ENCODE measurements at regions not wholly inside any gene's neighbourhood (a gene's known extent, or its start where the extent isn't known, plus 50 kb on each side); places are given as distances from the start of the nearest gene placed in this dataset.

DNA sequence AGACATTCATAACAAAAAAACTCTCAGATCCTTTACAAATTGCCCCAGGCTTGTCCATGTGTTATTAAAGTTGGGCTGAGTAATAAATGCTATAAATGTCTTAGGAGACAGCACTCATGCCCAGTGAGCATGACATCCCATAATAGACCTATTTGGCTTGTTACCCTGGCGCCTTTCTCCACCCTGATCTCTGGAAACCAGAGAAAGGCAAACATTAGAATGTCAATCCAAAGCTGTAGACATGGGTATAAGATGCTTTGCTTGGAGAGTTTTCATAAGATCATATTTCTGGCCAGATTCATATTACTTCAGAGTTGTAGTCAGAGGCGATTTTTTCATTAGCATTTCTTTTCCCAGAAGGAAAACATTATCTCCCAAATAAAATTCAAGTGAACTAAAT lies 161.3 kb upstream of the UBASH3B start:
- no peaks in the 10 kb centered on the region for H4K20me1 ChIP-seq (ENCODE audit: insufficient read depth, low read length)
- no peaks in the 10 kb centered on the region for H3K9me3 ChIP-seq (replicated peaks; ENCODE audit: insufficient read depth, low read length)
- no peaks in the 10 kb centered on the region for H3F3A ChIP-seq (ENCODE audit: insufficient read depth, low read length)
- TF ChIP-seq, protein P1, sequence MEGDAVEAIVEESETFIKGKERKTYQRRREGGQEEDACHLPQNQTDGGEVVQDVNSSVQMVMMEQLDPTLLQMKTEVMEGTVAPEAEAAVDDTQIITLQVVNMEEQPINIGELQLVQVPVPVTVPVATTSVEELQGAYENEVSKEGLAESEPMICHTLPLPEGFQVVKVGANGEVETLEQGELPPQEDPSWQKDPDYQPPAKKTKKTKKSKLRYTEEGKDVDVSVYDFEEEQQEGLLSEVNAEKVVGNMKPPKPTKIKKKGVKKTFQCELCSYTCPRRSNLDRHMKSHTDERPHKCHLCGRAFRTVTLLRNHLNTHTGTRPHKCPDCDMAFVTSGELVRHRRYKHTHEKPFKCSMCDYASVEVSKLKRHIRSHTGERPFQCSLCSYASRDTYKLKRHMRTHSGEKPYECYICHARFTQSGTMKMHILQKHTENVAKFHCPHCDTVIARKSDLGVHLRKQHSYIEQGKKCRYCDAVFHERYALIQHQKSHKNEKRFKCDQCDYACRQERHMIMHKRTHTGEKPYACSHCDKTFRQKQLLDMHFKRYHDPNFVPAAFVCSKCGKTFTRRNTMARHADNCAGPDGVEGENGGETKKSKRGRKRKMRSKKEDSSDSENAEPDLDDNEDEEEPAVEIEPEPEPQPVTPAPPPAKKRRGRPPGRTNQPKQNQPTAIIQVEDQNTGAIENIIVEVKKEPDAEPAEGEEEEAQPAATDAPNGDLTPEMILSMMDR (IDR thresholded peaks at IDR 0.05; ENCODE audit: low read length), result no peak
- no peak for TF ChIP-seq EZH2 (optimal IDR thresholded peaks at IDR 0.05; ENCODE audit: low read depth, low read length)
- no peak for TF ChIP-seq EZH2phosphoT487 (IDR thresholded peaks at IDR 0.05; ENCODE audit: low read length)
- H3K9ac ChIP-seq (ENCODE audit: low read length), result no peak overlapping the region
- H3K36me3 ChIP-seq (replicated peaks; ENCODE audit: insufficient read depth, low read length), result no peaks in the 10 kb centered on the region
- no peaks in the 10 kb centered on the region for H3K4me1 ChIP-seq (ENCODE audit: low read length)
- no peak overlapping the region for H3K4me2 ChIP-seq (ENCODE audit: low read depth, low read length)
- H2AFZ ChIP-seq (ENCODE audit: low read length), result no peak overlapping the region
- no peaks in the 10 kb centered on the region for H3K9me2 ChIP-seq (replicated peaks; ENCODE audit: insufficient read depth, low read length)
- no peaks in the 10 kb centered on the region for H3K27me3 ChIP-seq (replicated peaks; ENCODE audit: insufficient read depth, low read length)
- H3K27ac ChIP-seq (ENCODE audit: low read length), result no peak overlapping the region
- no peak overlapping the region for H3K4me3 ChIP-seq (ENCODE audit: low read length)
- no peaks in the 10 kb centered on the region for H3K79me2 ChIP-seq (ENCODE audit: low read length)
- DNase-seq, result no peak

DNA sequence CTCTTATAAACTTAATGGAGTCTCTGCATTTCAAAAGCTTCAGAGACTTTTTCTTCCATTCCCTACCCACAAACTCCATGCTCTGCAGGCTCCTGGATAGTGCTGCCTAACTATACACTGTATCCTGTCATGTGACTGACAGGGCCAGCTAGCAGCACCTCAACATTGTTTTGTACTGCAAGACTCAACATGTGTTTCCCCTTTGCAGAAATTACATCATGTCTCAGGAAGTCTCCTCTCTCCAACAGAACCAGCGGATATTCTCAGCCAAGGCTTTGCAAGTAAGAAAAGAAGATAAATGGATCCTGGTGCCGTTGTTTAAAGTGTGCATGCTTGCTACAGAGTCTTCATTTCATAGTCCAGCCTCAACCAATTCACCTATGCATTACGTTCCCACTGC lies 164.0 kb upstream of the UBASH3B start:
- no peak for DNase-seq

DNA sequence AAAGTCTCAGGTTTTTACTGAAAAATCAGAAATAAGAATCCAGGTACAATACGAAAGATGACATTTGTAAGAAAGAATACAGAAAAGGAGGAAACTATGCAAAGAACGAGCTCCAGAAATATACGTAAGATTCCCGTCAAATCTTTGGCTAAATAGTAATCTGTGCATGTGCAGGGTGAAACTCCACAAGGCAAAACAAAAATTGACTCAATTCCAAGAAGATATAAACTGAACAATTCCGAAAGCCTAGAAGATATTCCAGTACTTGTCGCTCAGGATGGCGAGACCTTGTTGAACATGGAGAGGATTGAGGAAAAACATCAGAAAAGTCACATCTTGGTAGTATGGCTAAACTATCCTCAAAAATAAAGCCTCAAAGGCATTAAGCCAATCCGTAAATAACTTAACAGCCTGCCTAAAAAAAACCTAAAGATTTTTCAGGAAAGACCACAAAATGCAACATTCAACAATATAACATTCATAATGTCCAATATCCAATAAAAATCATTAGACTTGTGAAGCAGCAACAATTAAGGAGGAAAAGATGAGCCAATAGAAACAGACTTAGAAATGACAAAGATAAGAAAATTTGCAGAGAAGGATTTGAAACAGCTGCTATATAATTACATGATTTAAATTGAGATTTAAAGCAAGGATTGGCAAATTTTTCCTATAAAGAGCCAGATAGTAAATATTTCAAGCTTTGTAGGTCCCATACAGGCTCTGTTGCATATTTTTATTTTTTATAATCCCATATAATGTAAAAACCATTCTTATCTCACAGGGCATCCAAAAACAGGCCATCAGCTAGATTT lies 166.4 kb upstream of the UBASH3B start:
- no peaks in the 10 kb centered on the region for H3K9me2 ChIP-seq (replicated peaks; ENCODE audit: insufficient read depth, low read length)
- H3K9ac ChIP-seq (ENCODE audit: low read length), result no peak overlapping the region
- H3K27me3 ChIP-seq (replicated peaks; ENCODE audit: insufficient read depth, low read length), result no peaks in the 10 kb centered on the region
- DNase-seq, result no peak
- TF ChIP-seq EZH2phosphoT487 (IDR thresholded peaks at IDR 0.05; ENCODE audit: low read length) (no peak), EZH2 (optimal IDR thresholded peaks at IDR 0.05; ENCODE audit: low read depth, low read length) (no peak)
- TF ChIP-seq, protein P1 (IDR thresholded peaks at IDR 0.05; ENCODE audit: low read length), result no peak
- H4K20me1 ChIP-seq (ENCODE audit: insufficient read depth, low read length), result no peaks in the 10 kb centered on the region
- no peaks in the 10 kb centered on the region for H3K9me3 ChIP-seq (replicated peaks; ENCODE audit: insufficient read depth, low read length)
- no peaks in the 10 kb centered on the region for H3K36me3 ChIP-seq (replicated peaks; ENCODE audit: insufficient read depth, low read length)
- H2AFZ ChIP-seq (ENCODE audit: low read length), result no peak overlapping the region
- no peaks in the 10 kb centered on the region for H3K79me2 ChIP-seq (ENCODE audit: low read length)
- H3F3A ChIP-seq (ENCODE audit: insufficient read depth, low read length), result no peaks in the 10 kb centered on the region
- H3K4me3 ChIP-seq (ENCODE audit: low read length), result no peak overlapping the region
- no peaks in the 10 kb centered on the region for H3K4me1 ChIP-seq (ENCODE audit: low read length)
- no peak overlapping the region for H3K27ac ChIP-seq (ENCODE audit: low read length)
- no peak overlapping the region for H3K4me2 ChIP-seq (ENCODE audit: low read depth, low read length)

More for the DNA sequence above, 164.0 kb upstream of the UBASH3B start:
- Histone ChIP-seq H3K27me3 (replicated peaks; ENCODE audit: insufficient read depth, low read length) (no peaks in the 10 kb centered on the region), H3K79me2 (ENCODE audit: low read length) (no peaks in the 10 kb centered on the region), H3F3A (ENCODE audit: insufficient read depth, low read length) (no peaks in the 10 kb centered on the region), H3K4me3 (ENCODE audit: low read length) (no peak overlapping the region), H3K9me3 (replicated peaks; ENCODE audit: insufficient read depth, low read length) (no peaks in the 10 kb centered on the region), H3K27ac (ENCODE audit: low read length) (no peak overlapping the region), H3K9me2 (replicated peaks; ENCODE audit: insufficient read depth, low read length) (no peaks in the 10 kb centered on the region), H3K9ac (ENCODE audit: low read length) (no peak overlapping the region), H3K4me2 (ENCODE audit: low read depth, low read length) (no peak overlapping the region), H2AFZ (ENCODE audit: low read length) (no peak overlapping the region), H3K4me1 (ENCODE audit: low read length) (no peaks in the 10 kb centered on the region), H4K20me1 (ENCODE audit: insufficient read depth, low read length) (no peaks in the 10 kb centered on the region), H3K36me3 (replicated peaks; ENCODE audit: insufficient read depth, low read length) (no peaks in the 10 kb centered on the region)
- TF ChIP-seq EZH2 (optimal IDR thresholded peaks at IDR 0.05; ENCODE audit: low read depth, low read length) (no peak), EZH2phosphoT487 (IDR thresholded peaks at IDR 0.05; ENCODE audit: low read length) (no peak)
- TF ChIP-seq, protein P1 (IDR thresholded peaks at IDR 0.05; ENCODE audit: low read length), result no peak
